GM12874 (cell line): ENCODE measurements at regions not wholly inside any gene's neighbourhood (a gene's known extent, or its start where the extent isn't known, plus 50 kb on each side); places are given as distances from the start of the nearest gene placed in this dataset.

Experiments used
- CTCF ChIP-seq: IDR thresholded peaks from 2 replicates; pipeline ENCODE4 v1.5.1; 2011; ENCODE audit warnings: low read depth, mild to moderate bottlenecking, control low read depth, low read length, moderate library complexity; ENCODE audit not compliant: insufficient read depth

DNA sequence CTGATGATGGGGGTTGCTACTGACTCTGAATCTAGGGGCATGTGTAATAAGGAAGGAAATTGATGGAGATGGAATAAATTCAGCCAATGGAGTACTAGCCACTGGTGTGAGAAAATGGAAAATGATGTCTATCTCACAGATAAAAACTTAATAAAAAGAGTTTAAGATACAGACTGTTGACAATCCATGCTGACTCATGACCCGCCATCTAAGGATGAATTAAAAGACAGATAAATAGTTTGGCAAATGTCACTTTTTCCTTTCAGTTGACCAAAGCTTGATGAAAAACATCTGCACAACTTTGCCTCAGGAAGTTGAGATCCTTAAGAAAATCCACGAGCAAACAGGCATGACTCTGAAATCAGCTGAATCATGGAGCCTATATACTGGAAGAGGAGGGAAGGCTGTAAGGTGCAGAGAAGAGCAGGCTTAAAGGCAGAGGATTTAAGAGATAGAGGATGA, 82.6 kb upstream of the BMP5 start:
- no peak for TF ChIP-seq CTCF

DNA sequence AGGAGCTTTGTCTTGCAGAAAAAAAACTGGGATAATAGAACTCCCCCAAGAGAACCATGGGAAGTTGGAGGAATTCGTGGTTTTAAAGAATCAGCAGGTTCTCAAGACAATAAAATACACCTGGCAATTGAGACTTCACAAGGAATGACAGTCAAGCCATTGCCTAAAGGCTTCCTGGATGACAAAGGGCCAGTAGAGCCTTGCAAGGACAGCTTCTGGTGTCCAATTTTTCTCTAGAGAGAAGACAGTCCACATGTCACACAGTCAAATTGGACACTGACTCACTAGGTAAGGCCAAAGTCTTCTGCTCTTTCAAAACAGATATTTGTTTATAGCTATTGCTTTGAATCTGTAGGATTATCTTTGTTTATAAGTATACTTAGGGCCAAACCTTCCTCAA, 80.3 kb upstream of the BMP5 start:
- TF ChIP-seq CTCF: no peak

DNA sequence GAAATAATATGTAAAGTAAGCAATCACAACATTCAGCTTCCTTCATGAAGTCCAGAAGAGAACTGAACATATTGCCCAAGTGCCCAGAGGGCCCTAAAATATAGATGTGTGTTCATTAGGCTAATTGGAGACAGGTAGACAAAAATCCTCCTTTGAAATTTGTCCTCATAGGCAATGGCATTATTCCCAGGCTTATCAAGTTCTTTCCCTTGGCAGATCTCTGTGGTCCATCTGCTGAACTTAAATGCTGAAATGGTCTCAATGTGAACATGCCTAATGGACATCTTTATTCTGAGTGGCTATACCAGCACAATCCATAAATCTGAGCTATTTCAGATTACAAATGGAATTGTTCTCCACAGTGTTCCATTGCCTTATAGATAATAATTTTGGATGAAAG, 79.0 kb upstream of the BMP5 start:
- TF ChIP-seq CTCF: no peak

DNA sequence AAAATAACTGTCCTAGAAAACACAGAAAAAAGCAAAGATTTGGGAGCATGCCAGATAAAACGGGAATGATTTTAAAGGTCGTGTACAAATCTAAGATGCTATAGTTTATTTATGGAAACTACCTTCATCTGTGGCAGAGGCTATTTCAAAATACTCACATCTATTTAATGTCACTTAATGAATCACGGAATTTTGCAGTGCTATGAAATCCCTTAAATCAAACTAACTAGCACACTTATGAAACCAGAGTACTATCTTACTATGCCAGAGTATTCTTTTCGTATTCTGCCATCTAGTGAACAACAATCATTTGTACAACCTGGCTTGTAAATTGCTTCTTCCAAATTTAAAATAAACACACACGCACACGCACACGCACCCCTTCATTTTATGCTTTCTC, 77.9 kb upstream of the BMP5 start:
- no peak for TF ChIP-seq CTCF

DNA sequence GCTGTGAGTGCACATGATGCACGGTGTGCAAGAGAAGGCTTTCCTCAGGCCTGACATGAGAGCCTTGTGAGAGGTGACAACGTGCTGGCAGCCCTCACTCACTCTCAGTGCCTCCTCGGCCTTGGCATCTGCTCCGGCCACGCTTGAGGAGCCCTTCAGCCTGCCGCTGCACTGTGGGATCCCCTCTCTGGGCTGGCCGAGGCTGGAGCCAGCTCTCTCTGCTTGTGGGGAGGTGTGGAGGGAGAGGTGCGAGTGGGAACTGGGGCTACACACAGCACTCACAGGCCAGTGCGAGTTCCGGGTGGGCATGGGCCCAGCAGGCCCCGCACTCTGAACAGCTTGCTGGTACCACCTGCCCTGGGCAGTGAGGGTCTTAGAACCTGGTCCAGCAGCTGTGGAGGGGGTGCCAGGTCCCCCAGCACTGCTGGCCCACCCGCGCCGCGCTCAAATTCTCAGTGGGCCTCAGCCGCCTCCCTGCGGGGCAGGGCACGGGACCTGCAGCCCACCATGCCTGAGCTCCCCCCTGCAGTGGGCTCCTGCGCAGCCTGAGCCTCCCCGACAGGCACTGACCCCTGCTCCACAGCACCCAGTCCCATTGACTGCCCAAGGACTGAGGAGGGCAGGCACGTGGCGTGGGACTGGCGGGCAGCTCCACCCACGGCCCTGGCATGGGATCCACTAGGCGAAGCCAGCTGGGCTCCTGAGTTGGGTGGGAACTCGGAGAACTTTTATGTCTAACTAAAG, 74.9 kb upstream of the BMP5 start:
- no peak for TF ChIP-seq CTCF

DNA sequence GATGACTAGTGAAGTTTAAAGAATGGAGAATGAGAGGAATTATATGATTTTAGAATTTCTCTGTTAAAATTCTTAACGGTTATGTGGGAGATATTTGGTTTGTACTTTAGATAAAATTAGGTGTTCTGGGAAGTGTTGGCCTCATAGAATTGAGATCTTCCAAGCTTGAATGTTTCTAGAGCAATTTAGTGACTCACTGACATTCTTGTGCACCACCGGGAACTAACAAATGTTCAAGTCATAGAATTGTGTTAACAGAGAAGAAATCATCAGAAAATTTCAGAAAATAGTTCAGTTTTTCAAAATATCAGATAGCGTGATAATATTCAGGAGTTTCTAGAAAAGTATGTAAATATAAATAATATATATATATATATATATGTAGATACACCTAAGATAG, 67.9 kb upstream of the BMP5 start:
- TF ChIP-seq CTCF: no peak

- no peak for TF ChIP-seq CTCF
Observed at GRCh38 chr6:55941702-55942101, 66.3 kb upstream of the BMP5 start.
